GM18505 (cell line): ENCODE measurements at regions not wholly inside any gene's neighbourhood (a gene's known extent, or its start where the extent isn't known, plus 50 kb on each side); places are given as distances from the start of the nearest gene placed in this dataset.

Source experiments
- ATAC-seq: cut with Tn5 transposase; IDR thresholded peaks from one replicate; pipeline ENCODE4 v1.9.1; 2021; ENCODE audit not compliant: unreplicated experiment
- POLR2A ChIP-seq: IDR thresholded peaks from 4 replicates; pipeline ENCODE4 v1.6.1; 2011; ENCODE audit warnings: borderline replicate concordance; ENCODE audit not compliant: insufficient read depth, insufficient read length; ENCODE audit errors: extremely low read depth

DNA sequence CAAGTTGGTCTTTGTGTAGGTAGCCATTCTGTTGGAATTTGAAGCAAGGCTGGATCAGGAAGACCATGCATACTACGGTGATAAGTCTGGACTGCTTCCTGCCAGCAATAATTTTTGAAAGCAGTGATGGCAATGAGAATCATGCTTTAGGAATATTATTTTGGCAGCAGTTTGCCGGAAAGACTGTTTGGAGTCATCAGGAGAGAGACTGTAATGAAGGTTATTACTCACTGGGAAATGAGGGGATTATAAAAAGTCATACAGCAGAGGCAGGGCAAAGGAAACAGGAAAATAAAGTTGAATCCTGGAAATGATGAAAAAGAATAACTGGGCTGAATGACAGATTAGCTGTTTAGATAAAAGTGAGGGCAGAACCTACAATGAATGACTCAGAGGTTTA is 1136.8 kb upstream of the AUTS2 start:
- no peak for TF ChIP-seq POLR2A
- no peak for ATAC-seq

- no peak for TF ChIP-seq POLR2A
- ATAC-seq: no peak
Measured at GRCh38 chr7:68470836-68471435, 1127.3 kb upstream of the AUTS2 start.

- ATAC-seq: no peak
- TF ChIP-seq POLR2A: no peak
Measured at GRCh38 chr7:68472688-68473087, 1125.6 kb upstream of the AUTS2 start.

GRCh38 chr7:68474661-68475216 is 1123.5 kb upstream of the AUTS2 start:
- ATAC-seq: no peak
- no peak for TF ChIP-seq POLR2A

GRCh38 chr7:68476966-68477365 is 1121.3 kb upstream of the AUTS2 start:
- TF ChIP-seq POLR2A: no peak
- no peak for ATAC-seq

- no peak for TF ChIP-seq POLR2A
- no peak for ATAC-seq
Measured at GRCh38 chr7:68478326-68478725, 1119.9 kb upstream of the AUTS2 start.

DNA sequence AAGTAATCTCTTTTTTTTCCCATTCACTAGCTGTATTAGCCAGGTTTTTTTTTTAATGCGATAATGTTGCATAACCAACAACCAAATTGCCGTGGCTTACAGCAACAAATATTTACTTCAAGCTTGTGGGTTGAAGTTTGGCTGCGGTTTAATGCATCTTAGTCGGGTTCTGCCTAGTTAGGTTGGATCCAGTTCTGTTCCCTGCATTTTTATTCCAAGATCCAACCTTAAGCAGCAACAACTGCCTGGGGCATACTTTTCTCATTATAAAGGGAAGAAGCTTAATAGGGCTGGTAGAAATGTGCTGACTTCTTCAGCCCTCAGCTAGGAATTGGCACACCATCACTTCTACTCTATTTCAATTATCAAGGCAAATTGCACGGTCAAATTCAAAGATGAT is 1115.5 kb upstream of the AUTS2 start:
- TF ChIP-seq POLR2A: no peak
- no peak for ATAC-seq

GRCh38 chr7:68484731-68485130 is 1113.5 kb upstream of the AUTS2 start:
- no peak for ATAC-seq
- no peak for TF ChIP-seq POLR2A

GRCh38 chr7:68485253-68485917 is 1112.9 kb upstream of the AUTS2 start:
- no peak for ATAC-seq
- TF ChIP-seq POLR2A: no peak

DNA sequence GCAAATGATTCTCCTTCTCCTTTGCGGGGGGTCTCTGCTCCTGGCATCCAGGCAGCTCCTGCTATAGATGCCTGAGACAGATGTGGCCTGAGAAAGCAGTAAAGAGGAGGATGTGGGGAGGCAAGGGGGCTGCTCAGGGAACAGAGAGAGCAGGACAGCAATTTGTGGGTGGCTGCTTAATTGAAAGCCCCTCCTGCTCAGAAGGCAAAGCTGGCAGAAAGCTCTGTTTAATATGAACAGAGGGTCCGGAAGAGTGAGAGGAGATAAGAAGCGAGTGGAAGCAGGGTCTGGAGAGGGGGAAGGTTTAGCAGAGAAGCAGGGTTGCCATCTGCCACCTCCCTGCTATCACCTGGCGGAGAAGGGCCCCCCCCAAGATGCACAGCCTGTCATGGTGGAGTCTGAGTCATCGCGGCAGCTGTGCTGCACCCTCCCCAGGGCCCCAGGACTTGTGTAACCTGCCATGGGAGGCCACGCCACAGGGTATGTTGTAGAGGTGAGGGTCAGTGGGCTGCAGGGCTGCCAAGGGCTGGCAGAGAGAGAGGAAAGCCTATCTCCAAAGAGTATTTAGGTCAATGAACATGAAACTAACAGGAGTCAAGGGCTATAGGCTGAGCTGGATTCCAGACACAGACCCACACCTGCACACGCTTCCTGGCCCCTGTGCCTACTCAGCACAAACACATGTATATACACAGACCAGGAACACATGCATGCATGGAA is 1109.8 kb upstream of the AUTS2 start:
- no peak for ATAC-seq
- TF ChIP-seq POLR2A: no peak

DNA sequence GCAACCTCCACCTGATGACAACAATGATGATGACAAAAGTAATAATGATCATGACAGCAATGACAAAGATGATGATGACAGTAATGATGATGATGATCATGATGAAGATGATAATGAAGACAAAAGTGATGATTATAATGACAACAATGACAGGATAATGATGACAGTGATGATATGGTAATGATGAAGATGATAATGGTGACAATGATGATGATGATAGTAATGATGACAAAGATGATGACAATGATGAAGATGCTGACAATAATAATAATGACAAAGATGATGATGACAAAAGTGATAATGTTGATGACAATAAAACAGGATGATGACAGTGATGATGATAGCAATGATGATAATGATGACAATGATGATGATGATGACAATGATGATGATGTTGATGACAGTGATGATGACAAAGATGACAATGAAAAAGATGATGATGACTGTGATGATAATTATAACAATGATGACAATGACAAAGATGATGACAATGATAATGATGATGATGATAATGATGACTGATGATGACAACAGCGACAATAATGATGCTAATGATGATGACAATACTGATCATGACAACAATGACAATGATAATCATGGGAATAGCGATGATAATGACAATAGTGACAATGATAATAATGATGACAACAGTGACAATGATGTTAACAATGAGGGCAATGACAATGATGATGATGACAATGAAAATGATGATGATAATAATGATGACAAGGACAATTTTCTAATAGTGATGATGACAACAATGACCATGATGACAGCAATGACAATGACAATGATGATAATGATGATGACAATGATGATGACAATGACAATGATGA is 1106.5 kb upstream of the AUTS2 start:
- no peak for TF ChIP-seq POLR2A
- no peak for ATAC-seq

DNA sequence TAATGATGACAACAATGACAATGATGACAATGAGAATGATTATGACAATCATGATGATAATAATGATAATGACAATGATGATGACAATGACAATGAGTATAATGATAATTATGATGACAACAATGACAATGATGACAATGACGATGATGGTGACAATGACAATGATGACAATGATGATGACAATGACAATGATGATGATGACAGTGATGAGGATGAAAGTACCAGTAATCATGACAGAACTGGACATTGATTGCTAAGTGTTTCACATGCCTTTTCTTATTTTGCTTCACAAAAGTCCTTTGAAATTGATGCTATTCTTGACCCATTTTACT is 1106.0 kb upstream of the AUTS2 start:
- no peak for TF ChIP-seq POLR2A
- no peak for ATAC-seq

DNA sequence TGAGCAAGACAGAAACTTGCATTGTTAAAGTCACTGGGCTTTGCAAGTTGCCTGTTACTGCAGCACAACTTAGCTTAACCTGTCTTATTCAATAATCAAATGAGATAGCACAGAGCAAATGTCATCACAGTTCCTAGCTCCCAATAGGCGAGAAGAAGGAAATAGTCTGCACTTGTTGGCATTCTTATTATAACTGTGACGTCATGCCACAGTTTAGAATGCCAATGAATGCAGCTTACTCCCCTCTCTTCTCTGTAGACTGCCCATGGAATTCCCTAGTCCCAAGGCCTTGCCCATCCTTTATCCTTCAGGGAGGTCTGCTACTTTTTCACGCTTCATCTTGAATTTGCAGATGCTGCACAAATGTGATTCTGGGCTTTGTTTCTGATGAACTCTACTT is 1094.9 kb upstream of the AUTS2 start:
- TF ChIP-seq POLR2A: no peak
- no peak for ATAC-seq
